Glutamatergic neuron (in vitro differentiated cells): ENCODE measurements at regions not wholly inside any gene's neighbourhood (a gene's known extent, or its start where the extent isn't known, plus 50 kb on each side); places are given as distances from the start of the nearest gene placed in this dataset.

Experiments used
- DNase-seq: peaks from one replicate; pipeline ENCODE4 v3.0.0; 2022
- H3K27ac Mint-ChIP-seq: one replicate; pipeline ENCODE4 v1.8.0; 2020; ENCODE audit warnings: mild to moderate bottlenecking, mixed read lengths, inconsistent platforms; ENCODE audit not compliant: unreplicated experiment
- H3K27me3 Mint-ChIP-seq: one replicate; pipeline ENCODE4 v1.8.0; 2020; ENCODE audit warnings: mild to moderate bottlenecking, moderate library complexity, mixed read lengths, inconsistent platforms; ENCODE audit not compliant: unreplicated experiment
- H3K36me3 Mint-ChIP-seq: one replicate; pipeline ENCODE4 v1.8.0; 2020; ENCODE audit warnings: mild to moderate bottlenecking, mixed read lengths, inconsistent platforms; ENCODE audit not compliant: unreplicated experiment
- H3K4me1 Mint-ChIP-seq: one replicate; pipeline ENCODE4 v1.8.0; 2020; ENCODE audit warnings: mild to moderate bottlenecking, low read depth, mixed read lengths, inconsistent platforms; ENCODE audit not compliant: unreplicated experiment
- H3K4me3 Mint-ChIP-seq: one replicate; pipeline ENCODE4 v1.8.0; 2020; ENCODE audit warnings: mild to moderate bottlenecking, mixed read lengths, inconsistent platforms; ENCODE audit not compliant: unreplicated experiment
- H3K9me3 Mint-ChIP-seq: one replicate; pipeline ENCODE4 v1.8.0; 2020; ENCODE audit warnings: mild to moderate bottlenecking, moderate library complexity, mixed read lengths, inconsistent platforms; ENCODE audit not compliant: unreplicated experiment
- CTCF ChIP-seq: fragments of 200-600 bp; sonication (generic); IDR thresholded peaks from one replicate; pipeline ENCODE4 v1.5.0; 2021; ENCODE audit not compliant: partially characterized antibody, unreplicated experiment

GRCh38 chr21:29465546-29465945 is 166.8 kb downstream of the BACH1 start:
- H3K9me3 Mint-ChIP-seq: no peaks in the 10 kb centered on the region
- no peak for TF ChIP-seq CTCF
- peaks cover 5% of the 10 kb centered on the region for H3K4me1 Mint-ChIP-seq
- H3K27ac Mint-ChIP-seq: no peak overlapping the region
- no peak overlapping the region for H3K4me3 Mint-ChIP-seq
- no peak for DNase-seq
- peaks cover 10% of the 10 kb centered on the region for H3K36me3 Mint-ChIP-seq
- no peaks in the 10 kb centered on the region for H3K27me3 Mint-ChIP-seq

GRCh38 chr21:29466532-29466931 is 167.8 kb downstream of the BACH1 start:
- no peak for TF ChIP-seq CTCF

GRCh38 chr21:29470397-29470796 is 171.7 kb downstream of the BACH1 start:
- peaks cover 2% of the 10 kb centered on the region for H3K9me3 Mint-ChIP-seq
- no peak for DNase-seq
- H3K27me3 Mint-ChIP-seq: peaks cover 4% of the 10 kb centered on the region
- H3K4me1 Mint-ChIP-seq: peaks cover 23% of the 10 kb centered on the region
- H3K4me3 Mint-ChIP-seq: peak overlapping the region; percentile 35
- H3K36me3 Mint-ChIP-seq: peaks cover 5% of the 10 kb centered on the region
- peak overlapping the region; percentile 5 for H3K27ac Mint-ChIP-seq
- no peak for TF ChIP-seq CTCF

More at GRCh38 chr21:29466532-29466931, 167.8 kb downstream of the BACH1 start:
- Mint-ChIP-seq H3K27ac (no peak overlapping the region), H3K27me3 (no peaks in the 10 kb centered on the region), H3K9me3 (no peaks in the 10 kb centered on the region), H3K36me3 (peaks cover 5% of the 10 kb centered on the region), H3K4me3 (no peak overlapping the region), H3K4me1 (peaks cover 9% of the 10 kb centered on the region)
- DNase-seq: no peak

- Mint-ChIP-seq H3K4me1 (peaks cover 35% of the 10 kb centered on the region), H3K9me3 (peaks cover 5% of the 10 kb centered on the region), H3K4me3 (no peak overlapping the region), H3K36me3 (no peaks in the 10 kb centered on the region), H3K27ac (peak overlapping the region; percentile 41), H3K27me3 (peaks cover 6% of the 10 kb centered on the region)
- no peak for TF ChIP-seq CTCF
- no peak for DNase-seq
Measured at GRCh38 chr21:29473808-29474207, 175.1 kb downstream of the BACH1 start.

- no peak for TF ChIP-seq CTCF
- H3K4me1 Mint-ChIP-seq: peaks cover 33% of the 10 kb centered on the region
- peaks cover 5% of the 10 kb centered on the region for H3K9me3 Mint-ChIP-seq
- H3K27ac Mint-ChIP-seq: no peak overlapping the region
- H3K27me3 Mint-ChIP-seq: peaks cover 6% of the 10 kb centered on the region
- H3K36me3 Mint-ChIP-seq: no peaks in the 10 kb centered on the region
- no peak for DNase-seq
- H3K4me3 Mint-ChIP-seq: no peak overlapping the region
Measured at GRCh38 chr21:29475329-29475728, 176.6 kb downstream of the BACH1 start.
